Keratinocyte (primary cell): ENCODE measurements at regions not wholly inside any gene's neighbourhood (a gene's known extent, or its start where the extent isn't known, plus 50 kb on each side); places are given as distances from the start of the nearest gene placed in this dataset.

Experiments used
- DNase-seq: peaks from one replicate; pipeline ENCODE4 v3.0.0-alpha.2; 2011; ENCODE audit warnings: low read depth, missing footprints, low spot score
- FAIRE-seq: peaks from 2 replicates; lab custom pipeline; 2011; peaks lifted over from hg19 to GRCh38; lab: Jason Lieb, UNC
- H2AFZ ChIP-seq: 2 replicates; pipeline ENCODE4 v1.6.0; 2012; ENCODE audit warnings: low read length, control low read depth, inconsistent platforms; ENCODE audit not compliant: control insufficient read depth
- H3K27ac ChIP-seq: 2 replicates; pipeline ENCODE4 v1.5.1; 2011; ENCODE audit warnings: low read length; ENCODE audit not compliant: control insufficient read depth, insufficient read depth
- H3K27me3 ChIP-seq: 3 replicates; pipeline ENCODE4 v1.6.0; 2011; ENCODE audit warnings: low read length; ENCODE audit not compliant: control insufficient read depth, insufficient read depth; ENCODE audit errors: extremely low read depth
- H3K36me3 ChIP-seq, 2 experiments: 2 replicates in 1 of 2; 3 replicates in 1 of 2; pipeline ENCODE4 v1.5.1; 2011; ENCODE audit warnings: low read length in 2 of 2, mild to moderate bottlenecking in 1 of 2; ENCODE audit not compliant: control insufficient read depth in 2 of 2, insufficient read depth in 2 of 2; ENCODE audit errors: extremely low read depth in 1 of 2
- H3K4me1 ChIP-seq: 3 replicates; pipeline ENCODE4 v1.5.1; 2011; ENCODE audit warnings: low read length; ENCODE audit not compliant: control insufficient read depth, insufficient read depth; ENCODE audit errors: extremely low read depth
- H3K4me2 ChIP-seq: 3 replicates; pipeline ENCODE4 v1.6.0; 2011; ENCODE audit warnings: low read depth, low read length; ENCODE audit not compliant: control insufficient read depth, insufficient read depth; ENCODE audit errors: extremely low read depth
- H3K4me3 ChIP-seq, 3 experiments: fragments of 200-600 bp in 1 of 3; sonication (generic) in 1 of 3; 2 replicates in 2 of 3; 3 replicates in 1 of 3; pipeline ENCODE4 v1.5.1; 2011 to 2016; ENCODE audit warnings: low read length in 3 of 3, mild to moderate bottlenecking in 3 of 3, control low read depth in 2 of 3, inconsistent platforms in 1 of 3, low read depth in 1 of 3, mixed read lengths in 1 of 3, mixed run types in 1 of 3, moderate library complexity in 1 of 3; ENCODE audit not compliant: control insufficient read depth in 2 of 3, insufficient read depth in 2 of 3; ENCODE audit errors: extremely low read depth in 1 of 3
- H3K79me2 ChIP-seq: 2 replicates; pipeline ENCODE4 v1.6.0; 2012; ENCODE audit warnings: low read length; ENCODE audit not compliant: control insufficient read depth, insufficient read depth
- H3K9ac ChIP-seq: 3 replicates; pipeline ENCODE4 v1.6.0; 2011; ENCODE audit warnings: low read length; ENCODE audit not compliant: control insufficient read depth, insufficient read depth; ENCODE audit errors: extremely low read depth
- H3K9me1 ChIP-seq: 3 replicates; pipeline ENCODE4 v1.6.0; 2011; ENCODE audit warnings: low read length; ENCODE audit not compliant: control insufficient read depth, insufficient read depth; ENCODE audit errors: extremely low read depth
- H3K9me3 ChIP-seq: 2 replicates; pipeline ENCODE4 v1.5.1; 2012; ENCODE audit warnings: low read depth, low read length; ENCODE audit not compliant: control insufficient read depth
- H4K20me1 ChIP-seq: 3 replicates; pipeline ENCODE4 v1.6.0; 2011; ENCODE audit warnings: low read length; ENCODE audit not compliant: control insufficient read depth, insufficient read depth; ENCODE audit errors: extremely low read depth
- CTCF ChIP-seq, 3 experiments: IDR thresholded peaks in 1 of 3; conservative IDR thresholded peaks in 1 of 3; optimal IDR thresholded peaks in 1 of 3; 2 replicates in 2 of 3; 3 replicates in 1 of 3; pipeline versions ENCODE3 to v1.5.1; 2011; ENCODE audit warnings: low read length in 3 of 3, mild to moderate bottlenecking in 3 of 3, moderate library complexity in 2 of 3, control low read depth in 1 of 3, inconsistent platforms in 1 of 3; ENCODE audit not compliant: insufficient read depth in 2 of 3; ENCODE audit errors: extremely low read depth in 1 of 3
- EZH2 ChIP-seq: IDR thresholded peaks from one replicate; pipeline ENCODE4 v1.6.1; 2012; ENCODE audit warnings: inconsistent platforms, mild to moderate bottlenecking, low read length, moderate library complexity
- dilution Hi-C: fragments of 300-500 bp; cut with MboI; formaldehyde crosslinking; loops from one replicate; pipeline ENCODE4 v1.7.0; 2020; ENCODE audit warnings: low sequenced_read_pairs; ENCODE audit not compliant: extremely low pct_ligation_motif_present

- H4K20me1 ChIP-seq = no peaks in the 10 kb centered on the region
- TF ChIP-seq CTCF (optimal IDR thresholded peaks at IDR 0.05 in 1 of 3, IDR thresholded peaks at IDR 0.05 in 1 of 3, conservative IDR thresholded peaks at IDR 0.05 in 1 of 3; ENCODE audit: extremely low read depth in 1 of 3, insufficient read depth in 2 of 3, low read length in 3 of 3) (no peak), EZH2 (no peak)
- no peaks in the 10 kb centered on the region for H3K9me1 ChIP-seq
- H3K4me1 ChIP-seq = no peaks in the 10 kb centered on the region
- no peak overlapping the region for H3K4me2 ChIP-seq
- no peaks in the 10 kb centered on the region for H3K36me3 ChIP-seq
- H3K9me3 ChIP-seq = peaks cover 9% of the 10 kb centered on the region
- H3K4me3 ChIP-seq = no peak overlapping the region
- dilution Hi-C loops = no loop called here
- H3K9ac ChIP-seq = no peak overlapping the region
- FAIRE-seq (no peak), DNase-seq (no peak)
- H3K27ac ChIP-seq = no peak overlapping the region
- no peaks in the 10 kb centered on the region for H3K27me3 ChIP-seq
- no peaks in the 10 kb centered on the region for H3K79me2 ChIP-seq
- no peak overlapping the region for H2AFZ ChIP-seq
Measured at GRCh38 chr14:101191721-101192660, 288.5 kb upstream of the RTL1 start.

GRCh38 chr14:101192661-101193000 is 289.1 kb upstream of the RTL1 start:
- no peaks in the 10 kb centered on the region for H3K79me2 ChIP-seq
- TF ChIP-seq CTCF (optimal IDR thresholded peaks at IDR 0.05 in 1 of 3, IDR thresholded peaks at IDR 0.05 in 1 of 3, conservative IDR thresholded peaks at IDR 0.05 in 1 of 3; ENCODE audit: extremely low read depth in 1 of 3, insufficient read depth in 2 of 3, low read length in 3 of 3) (no peak), EZH2 (no peak)
- H3K36me3 ChIP-seq = no peaks in the 10 kb centered on the region
- no peak for DNase-seq
- no peak for FAIRE-seq
- no peaks in the 10 kb centered on the region for H3K9me1 ChIP-seq
- peaks cover 7% of the 10 kb centered on the region for H3K9me3 ChIP-seq
- no peaks in the 10 kb centered on the region for H3K4me1 ChIP-seq
- H4K20me1 ChIP-seq = no peaks in the 10 kb centered on the region
- no peak overlapping the region for H3K4me3 ChIP-seq
- H2AFZ ChIP-seq = no peak overlapping the region
- H3K4me2 ChIP-seq = no peak overlapping the region
- H3K9ac ChIP-seq = no peak overlapping the region
- no peak overlapping the region for H3K27ac ChIP-seq
- dilution Hi-C loops = no loop called here
- no peaks in the 10 kb centered on the region for H3K27me3 ChIP-seq
